HG03460 (cell line): ENCODE measurements at regions not wholly inside any gene's neighbourhood (a gene's known extent, or its start where the extent isn't known, plus 50 kb on each side); places are given as distances from the start of the nearest gene placed in this dataset.

ENCODE experiments used
- ATAC-seq: cut with Tn5 transposase; IDR thresholded peaks from one replicate; pipeline ENCODE4 v1.9.1; 2021; ENCODE audit not compliant: unreplicated experiment

DNA sequence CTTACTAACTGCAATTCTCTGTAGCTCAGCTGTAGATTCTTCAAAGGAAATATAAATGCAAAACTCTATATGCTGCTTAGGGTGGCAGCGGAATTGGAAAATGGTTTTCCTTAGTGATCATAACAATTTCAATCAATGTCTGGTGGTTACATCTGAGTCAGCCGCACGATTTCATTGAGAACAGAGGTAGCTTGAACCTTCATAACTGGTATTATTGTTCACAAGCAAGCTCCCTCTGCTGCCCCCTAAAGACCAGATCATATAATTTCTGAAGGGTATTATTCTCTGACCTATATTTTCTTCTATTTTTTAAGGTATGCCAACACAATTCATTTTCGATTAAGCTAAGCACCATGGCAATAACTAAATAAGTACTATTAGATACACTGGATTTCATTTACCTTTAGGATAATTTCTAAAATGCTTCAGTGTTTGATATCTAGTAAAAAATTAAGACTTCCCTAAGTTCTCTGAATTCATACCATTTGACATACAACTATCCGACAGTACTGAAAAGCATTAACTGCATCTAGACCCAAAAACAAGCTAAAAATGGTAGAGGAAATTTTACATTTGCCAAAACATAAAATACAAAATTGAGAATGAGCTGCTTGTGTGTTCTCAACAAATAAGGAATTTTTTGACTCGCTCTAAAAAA is 181.1 kb upstream of the SPEF2 start:
- ATAC-seq: no peak

- ATAC-seq: no peak
These were observed 187.1 kb upstream of the SPEF2 start for GRCh38 chr5:35430381-35431162.

DNA sequence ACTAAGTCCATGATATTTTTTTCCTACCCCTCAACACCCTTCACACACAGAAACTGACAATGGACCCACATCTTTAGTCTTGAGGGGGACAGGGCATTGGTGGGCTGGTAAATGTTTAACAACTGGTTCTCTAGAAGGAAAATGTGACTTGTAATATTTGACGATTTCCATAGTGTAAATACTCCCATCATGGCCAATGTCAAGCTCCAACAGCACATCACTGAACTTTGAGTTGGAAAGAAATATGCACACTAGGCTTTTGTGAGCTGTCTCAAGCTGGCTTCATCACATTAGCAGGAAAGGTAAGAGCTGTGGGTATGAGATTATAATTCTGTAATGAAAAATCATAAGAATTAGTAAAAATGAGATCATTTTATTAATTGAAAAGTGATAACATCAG is 189.9 kb upstream of the PRLR start:
- no peak for ATAC-seq

DNA sequence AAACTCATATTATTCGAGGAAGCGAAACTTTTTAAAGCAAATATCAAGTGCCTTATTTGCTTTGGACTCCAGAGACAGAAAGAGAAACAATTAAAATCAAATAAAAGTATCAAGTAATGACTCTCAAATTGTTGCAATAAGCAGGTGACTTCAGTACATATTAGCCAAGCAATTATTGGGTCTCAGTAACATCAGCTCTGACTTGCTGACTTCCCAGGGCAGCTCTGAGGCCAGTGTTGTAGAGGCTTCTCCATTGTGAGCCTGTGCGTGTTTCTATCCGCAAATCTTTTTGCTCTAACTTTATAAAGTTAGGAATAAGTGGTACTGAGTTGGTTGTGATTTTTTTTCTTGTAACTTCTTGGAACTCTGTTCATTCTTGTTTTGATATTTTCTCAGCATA is 186.8 kb upstream of the PRLR start:
- ATAC-seq: no peak

DNA sequence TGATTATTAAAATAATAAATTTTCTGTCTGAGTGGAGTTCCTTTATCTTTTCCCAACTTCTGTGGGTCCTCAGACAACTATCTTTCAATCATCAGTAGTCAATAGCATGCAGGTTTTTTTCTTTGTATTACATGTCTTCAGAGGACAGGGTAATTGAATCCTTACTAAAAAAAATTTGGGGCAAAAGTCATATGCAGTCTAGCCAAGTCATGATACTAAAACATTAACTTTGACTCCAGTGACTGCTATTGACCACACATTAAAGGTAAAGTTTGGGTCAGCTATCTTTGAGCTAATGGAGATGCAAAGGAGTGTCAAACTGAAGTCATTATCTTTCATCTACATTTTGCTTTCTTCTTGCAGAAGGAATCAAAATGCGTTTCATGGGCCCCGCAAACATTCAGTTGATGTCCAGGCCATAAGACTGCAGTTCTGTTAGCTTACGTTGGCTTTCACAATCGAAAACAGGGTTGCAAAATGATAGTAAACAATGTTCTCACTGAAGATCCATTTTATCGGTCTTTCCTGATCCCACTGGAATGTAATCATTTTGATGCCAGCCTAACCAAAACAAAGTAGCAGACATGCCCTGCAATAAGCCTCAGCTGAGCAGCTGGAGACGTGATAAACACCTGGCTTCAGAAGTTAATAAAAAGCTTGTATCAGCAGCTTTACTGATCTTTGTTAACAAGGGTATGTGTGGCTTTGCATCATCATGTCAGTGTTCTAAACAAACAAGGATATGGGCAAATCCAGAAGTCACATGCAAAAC is 186.1 kb upstream of the PRLR start:
- no peak for ATAC-seq

DNA sequence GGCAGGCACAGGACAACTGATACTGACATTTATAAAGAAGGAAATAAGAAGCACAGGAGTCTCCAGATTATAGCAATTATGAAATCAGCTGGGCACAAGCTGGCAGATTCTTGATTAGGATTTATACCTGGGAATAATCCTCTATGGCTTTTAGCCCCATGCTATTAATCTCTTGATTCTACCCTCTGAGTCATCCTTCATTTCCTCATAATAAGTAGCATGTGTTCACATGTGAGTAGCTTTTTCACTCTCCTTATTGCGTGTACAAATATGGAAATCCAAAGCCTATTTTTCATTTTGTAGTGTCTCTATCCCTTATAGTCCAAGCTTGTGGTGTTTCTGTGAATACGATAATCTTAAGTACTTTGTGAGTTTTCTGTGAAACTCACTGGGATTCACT is 185.0 kb upstream of the PRLR start:
- ATAC-seq: no peak

DNA sequence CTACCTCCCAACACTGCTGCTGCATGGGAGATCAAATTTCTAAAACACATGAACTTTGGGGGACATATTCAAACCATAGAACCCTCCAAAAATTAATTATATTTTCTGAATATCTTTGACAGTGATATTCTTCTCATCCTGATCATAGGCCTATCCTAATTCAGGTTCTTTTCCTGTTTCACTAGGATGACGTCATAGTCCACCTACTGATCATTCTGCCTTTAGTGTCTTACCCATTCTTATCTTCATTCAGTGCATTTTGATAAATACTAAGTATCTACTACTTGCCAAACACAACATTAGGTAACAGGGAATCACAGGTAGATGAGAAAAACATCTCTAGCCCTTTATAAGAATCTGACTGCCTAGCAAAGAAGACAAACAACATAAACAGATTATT is 179.1 kb upstream of the PRLR start:
- ATAC-seq: no peak

DNA sequence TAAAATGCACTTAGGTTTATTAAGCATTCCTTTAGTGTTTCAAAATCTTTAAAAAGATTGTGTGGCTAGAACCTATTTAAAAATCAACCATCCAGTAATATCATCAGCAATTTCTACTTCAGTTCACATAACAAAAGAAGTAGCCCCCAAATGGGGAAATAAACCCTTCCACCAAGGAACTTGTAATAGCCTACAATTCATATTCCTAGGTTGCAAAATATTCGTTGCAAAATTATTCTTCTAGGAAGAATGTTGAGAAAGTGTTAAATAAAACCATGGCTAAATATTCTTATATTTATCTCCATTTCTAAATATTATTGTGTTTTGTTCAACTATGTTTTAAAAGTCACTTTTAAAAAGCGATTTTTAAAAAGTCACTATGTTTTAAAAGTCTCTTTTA is 177.9 kb upstream of the PRLR start:
- ATAC-seq: no peak

DNA sequence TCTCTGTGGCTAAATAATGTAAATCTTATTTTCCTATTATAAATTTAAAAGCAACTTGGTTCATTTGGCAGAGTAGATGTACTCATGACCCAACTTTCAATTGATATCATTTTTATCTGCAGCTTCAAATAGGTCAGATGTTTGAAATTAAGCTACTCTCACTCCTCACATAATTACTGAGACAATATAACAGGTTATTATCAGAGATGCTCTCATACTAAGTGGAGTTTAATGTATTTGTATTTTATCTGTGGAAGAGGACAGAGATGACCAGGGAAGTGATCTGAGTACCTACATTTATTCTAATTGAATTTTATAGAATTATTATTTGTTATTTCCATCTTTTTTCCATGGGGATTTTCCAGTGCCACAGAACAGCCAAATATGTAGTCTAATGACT is 177.4 kb upstream of the PRLR start:
- ATAC-seq: no peak

- no peak for ATAC-seq
These were observed 175.7 kb upstream of the PRLR start for GRCh38 chr5:35405938-35406337.

DNA sequence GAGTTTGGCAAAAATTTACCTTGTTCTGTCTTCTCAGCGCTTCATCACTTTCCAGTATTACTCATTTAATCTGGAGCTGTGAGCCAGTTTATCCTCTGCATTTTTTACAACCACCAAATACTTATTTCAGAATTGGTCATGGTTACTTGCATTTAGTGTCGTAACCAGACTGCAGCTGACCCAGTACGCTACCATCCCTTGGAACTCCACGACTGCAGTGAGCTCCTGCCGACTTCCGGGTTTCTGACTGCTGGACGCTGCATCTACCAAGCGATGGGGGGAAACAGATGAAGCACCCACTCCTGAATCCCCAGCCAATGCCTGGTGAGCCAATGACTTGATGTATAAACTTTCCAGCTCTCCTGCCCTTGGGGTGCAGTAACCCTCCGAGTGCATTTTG is 174.4 kb upstream of the PRLR start:
- no peak for ATAC-seq

DNA sequence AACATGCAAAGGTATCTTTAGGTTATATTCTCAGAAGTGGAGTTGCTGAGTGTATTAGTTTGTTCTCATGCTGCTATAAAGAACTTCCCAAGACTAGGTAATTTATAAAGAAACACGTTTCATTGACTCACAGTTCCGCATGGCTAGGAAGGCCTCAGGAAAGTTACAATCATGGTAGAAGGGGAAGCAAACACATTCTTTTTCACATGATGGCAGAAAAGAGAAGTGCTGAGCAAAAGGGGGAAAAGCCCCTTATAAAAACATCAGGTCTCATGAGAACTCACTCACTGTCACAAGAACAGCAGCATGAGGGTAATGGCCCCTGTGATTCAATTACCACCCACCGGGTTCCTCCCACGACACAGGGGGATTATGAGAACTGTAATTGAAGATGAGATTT is 163.6 kb upstream of the PRLR start:
- ATAC-seq: no peak

DNA sequence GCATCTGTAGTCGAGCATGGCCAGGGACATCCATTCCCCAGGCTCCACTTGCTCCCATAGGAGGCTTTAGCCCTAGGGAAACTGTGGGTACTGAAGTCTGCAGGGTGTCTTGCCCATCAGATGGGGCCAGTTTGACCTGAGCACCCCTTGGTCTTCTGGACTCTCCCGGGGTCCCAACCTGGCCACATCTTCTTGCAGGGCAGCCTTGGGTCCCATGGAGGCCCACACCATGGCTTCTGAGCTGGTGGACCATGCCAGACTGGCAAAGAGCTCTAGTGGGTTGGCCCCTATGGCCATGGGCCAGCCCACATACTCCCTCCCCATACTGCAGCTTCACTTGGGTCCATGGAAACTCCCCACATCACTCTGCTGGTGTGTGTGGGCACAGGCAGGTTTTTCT is 154.4 kb upstream of the PRLR start:
- no peak for ATAC-seq

- no peak for ATAC-seq
These were observed 152.8 kb upstream of the PRLR start for GRCh38 chr5:35383041-35383440.

DNA sequence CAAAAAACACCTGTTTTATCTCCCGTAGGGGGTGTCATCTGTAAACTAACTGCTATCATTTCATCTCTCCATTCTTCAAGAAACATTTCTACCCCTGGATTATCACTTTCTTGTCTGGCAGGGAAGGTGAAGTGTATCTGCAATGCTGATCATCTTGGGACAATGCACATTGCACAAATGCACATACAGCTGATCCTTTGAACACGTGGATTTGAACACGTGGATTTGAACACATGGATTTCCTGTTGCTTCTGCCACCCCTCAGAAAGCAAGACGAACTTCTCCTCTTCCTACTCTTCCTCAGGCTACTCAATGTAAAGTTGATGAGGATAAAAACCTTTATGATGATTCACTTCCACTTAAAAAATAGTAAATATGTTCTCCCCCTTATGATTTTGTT is 147.4 kb upstream of the PRLR start:
- ATAC-seq: no peak

DNA sequence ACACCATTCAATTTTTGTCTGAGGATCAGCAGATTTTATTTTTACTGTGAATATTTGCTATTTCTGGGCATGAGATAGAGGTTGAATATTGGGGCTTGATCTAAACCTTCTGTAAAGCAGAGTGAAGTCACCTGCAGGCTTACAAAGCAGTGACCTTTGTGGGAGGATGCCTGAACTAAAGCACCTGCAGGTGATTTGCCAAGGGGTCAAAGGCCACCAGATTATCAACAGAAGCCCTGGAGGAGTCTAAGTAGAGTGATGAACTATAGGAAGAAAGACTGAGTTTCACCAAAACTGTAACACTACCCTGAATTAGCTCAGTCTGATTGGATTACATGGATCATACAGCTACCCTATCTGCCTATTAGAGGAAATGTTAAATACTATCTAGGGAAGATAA is 144.3 kb upstream of the PRLR start:
- no peak for ATAC-seq

DNA sequence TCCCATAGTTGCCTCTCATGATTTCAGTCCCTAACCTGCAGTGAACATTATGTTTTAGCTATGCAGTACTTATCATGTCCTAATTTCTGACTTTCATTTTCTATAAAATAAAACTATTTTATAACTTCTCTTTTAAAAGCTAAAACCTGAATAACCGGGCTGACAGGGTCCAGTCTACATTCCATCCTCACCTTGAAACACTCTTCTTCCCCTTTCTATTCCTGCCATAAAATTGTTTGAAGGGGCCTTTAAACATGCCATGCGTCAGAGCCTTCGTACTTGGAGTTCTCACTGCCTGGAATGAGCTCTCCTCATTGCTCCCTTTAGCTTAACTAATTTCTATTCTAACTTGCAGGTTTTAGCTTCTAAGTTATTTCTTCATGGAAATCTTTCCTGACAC is 143.0 kb upstream of the PRLR start:
- no peak for ATAC-seq

- ATAC-seq: no peak
These were observed 142.2 kb upstream of the PRLR start for GRCh38 chr5:35372482-35372881.

GRCh38 chr5:35371951-35372426 is 141.7 kb upstream of the PRLR start:
- ATAC-seq: no peak

- no peak for ATAC-seq
These were observed 140.6 kb upstream of the PRLR start for GRCh38 chr5:35370871-35371270.

DNA sequence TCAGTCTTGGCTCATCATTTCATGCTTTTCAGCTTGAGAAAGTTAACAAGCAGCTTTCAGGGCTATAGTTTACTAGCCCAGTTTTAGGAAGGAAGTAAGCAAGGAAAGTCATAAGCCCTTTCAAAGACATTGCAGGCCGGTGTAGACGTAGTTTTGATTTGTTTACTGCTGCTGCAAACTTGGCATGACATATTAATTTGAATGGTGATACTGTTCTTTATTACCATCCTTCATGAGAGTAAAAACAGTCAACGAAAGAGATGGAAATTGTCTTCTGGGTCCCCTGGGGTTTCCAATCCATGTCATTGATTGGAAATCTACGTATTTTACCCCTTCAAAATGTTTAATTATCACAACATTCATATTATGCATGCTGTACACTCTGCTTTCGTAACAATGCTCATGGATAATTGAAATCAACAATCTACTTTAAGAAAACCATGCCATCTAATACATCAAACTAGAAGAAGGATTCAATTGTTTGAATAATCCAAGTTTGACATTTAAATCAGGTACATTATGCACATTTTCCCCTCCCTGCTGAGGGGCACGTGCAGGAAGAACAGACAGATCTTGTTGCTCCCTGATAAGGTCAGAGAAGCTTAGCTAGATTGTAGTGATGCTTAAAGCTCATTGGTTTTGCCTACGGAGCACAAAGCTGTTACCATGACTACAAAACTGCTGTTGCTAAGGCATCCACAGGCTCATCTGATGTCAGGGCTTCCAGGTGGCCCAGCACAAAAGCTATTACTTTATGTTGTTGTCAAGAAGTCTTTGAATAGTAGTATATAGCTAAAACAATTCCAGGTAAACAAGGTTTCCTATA is 139.9 kb upstream of the PRLR start:
- ATAC-seq: no peak
